Fibroblast of the aortic adventitia (primary cell): ENCODE measurements at regions not wholly inside any gene's neighbourhood (a gene's known extent, or its start where the extent isn't known, plus 50 kb on each side); places are given as distances from the start of the nearest gene placed in this dataset.

Experiments used
- DNase-seq: peaks from one replicate; pipeline ENCODE4 v3.0.0-alpha.2; 2010; ENCODE audit warnings: low read depth
- H3K4me3 ChIP-seq: 2 replicates; pipeline ENCODE4 v1.5.1; 2011; ENCODE audit warnings: low read depth, mild to moderate bottlenecking, control low read depth, low read length, moderate library complexity
- TF ChIP-seq, protein P1 (sequence below): IDR thresholded peaks from 2 replicates; pipeline ENCODE4 v1.5.1; 2011; ENCODE audit warnings: mild to moderate bottlenecking, low read length, control low read depth, inconsistent platforms; ENCODE audit not compliant: insufficient read depth

DNA sequence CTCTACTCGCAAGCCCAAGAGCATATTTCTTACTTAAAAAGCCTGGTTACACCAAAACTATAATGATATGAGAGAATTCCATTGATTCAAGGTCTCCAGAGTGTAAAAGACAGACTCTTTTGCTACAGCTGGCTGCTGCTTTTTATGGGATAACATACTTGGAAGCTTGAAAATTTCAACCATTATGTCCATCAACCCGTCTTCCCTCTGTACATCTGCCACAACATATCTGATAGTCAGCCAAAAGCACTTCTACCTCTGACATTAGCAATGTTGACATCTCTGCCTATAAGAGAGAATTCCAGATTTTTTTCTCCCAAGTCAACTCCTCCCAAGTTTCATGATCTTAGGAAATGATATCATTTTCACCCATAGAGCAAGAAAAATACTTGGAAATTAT lies 54.4 kb upstream of the IQCM start:
- TF ChIP-seq, protein P1, sequence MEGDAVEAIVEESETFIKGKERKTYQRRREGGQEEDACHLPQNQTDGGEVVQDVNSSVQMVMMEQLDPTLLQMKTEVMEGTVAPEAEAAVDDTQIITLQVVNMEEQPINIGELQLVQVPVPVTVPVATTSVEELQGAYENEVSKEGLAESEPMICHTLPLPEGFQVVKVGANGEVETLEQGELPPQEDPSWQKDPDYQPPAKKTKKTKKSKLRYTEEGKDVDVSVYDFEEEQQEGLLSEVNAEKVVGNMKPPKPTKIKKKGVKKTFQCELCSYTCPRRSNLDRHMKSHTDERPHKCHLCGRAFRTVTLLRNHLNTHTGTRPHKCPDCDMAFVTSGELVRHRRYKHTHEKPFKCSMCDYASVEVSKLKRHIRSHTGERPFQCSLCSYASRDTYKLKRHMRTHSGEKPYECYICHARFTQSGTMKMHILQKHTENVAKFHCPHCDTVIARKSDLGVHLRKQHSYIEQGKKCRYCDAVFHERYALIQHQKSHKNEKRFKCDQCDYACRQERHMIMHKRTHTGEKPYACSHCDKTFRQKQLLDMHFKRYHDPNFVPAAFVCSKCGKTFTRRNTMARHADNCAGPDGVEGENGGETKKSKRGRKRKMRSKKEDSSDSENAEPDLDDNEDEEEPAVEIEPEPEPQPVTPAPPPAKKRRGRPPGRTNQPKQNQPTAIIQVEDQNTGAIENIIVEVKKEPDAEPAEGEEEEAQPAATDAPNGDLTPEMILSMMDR = no peak
- no peak overlapping the region for H3K4me3 ChIP-seq
- no peak for DNase-seq

DNA sequence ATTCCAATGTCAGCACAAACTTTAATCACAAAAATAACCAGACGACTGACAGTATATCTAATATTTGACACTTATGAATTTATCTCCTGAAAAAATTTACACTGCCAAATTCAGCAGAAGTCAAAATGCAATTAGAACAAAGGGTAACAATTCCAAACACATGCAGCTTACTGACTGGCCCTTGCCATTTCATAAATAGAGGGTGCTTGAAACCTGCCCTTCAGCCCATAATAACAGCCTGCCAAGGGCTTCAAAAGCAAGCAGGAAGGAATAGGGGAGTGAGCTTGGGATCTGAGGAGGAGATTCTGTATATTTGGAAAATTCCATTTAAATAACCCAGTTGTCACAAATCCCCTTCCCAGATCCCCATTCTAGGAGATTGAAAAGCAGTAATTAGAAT lies 66.1 kb upstream of the IQCM start:
- no peak overlapping the region for H3K4me3 ChIP-seq
- TF ChIP-seq, protein P1 = no peak
- no peak for DNase-seq

DNA sequence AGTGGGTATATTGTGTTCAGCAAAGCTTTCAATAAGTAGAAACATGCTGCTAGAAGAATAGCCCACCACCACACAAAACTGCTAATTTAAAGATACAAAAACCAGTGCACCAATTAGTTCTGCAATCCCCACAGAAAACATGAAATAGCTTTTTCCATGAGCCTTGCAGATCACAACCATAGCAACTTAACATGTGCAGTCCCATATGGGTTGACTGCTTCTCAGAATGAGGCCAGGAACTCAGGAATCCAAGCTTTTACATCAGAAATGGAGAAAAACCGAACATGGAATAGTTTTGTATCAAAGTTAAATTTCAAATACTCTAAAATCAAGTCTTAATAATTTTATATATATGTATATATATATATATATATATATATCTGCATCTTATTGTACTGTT lies 66.6 kb upstream of the IQCM start:
- no peak for DNase-seq
- TF ChIP-seq, protein P1 = no peak
- no peak overlapping the region for H3K4me3 ChIP-seq

- TF ChIP-seq, protein P1 = no peak
- DNase-seq = peak; percentile 82
- no peak overlapping the region for H3K4me3 ChIP-seq
These were observed 68.4 kb upstream of the IQCM start for GRCh38 chr4:149884046-149884445.

DNA sequence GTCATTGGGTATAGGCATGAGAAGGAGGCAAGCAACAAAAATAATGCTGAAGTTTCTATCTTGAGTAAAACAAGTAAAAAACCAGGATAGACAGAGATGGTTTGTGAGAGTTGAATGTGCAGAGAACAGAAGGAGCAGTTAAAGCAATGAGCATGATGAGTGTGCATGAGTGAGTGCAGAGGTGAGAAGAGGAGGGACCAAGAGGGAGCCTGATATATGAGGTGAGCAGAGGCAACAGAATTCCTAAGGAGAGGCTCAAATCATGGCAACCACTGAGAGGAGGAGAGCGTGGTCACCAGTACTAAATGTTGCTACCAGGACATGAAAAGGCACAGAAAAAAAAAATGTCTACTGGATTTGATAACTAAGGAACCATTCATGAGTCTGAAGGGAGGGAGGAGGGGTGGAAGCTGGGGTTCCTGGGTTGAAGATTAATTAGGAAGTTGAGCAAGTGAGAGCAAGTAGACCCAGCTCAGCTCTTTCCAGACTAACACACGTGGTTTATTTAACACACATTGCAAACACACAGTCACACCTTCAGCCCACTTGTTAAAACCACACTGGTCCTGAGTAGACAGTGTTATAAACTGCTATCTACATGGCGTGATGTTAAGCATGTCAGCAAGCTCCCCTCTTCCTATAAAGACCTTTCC lies 69.0 kb upstream of the IQCM start:
- TF ChIP-seq, protein P1 = no peak
- DNase-seq = no peak
- H3K4me3 ChIP-seq = no peak overlapping the region

- peak; percentile 65 for DNase-seq
- TF ChIP-seq, protein P1 = no peak
- H3K4me3 ChIP-seq = no peak overlapping the region
These were observed 70.3 kb upstream of the IQCM start for GRCh38 chr4:149885896-149886295.
